ENCODE measurements at regions not wholly inside any gene's neighbourhood (a gene's known extent, or its start where the extent isn't known, plus 50 kb on each side); places are given as distances from the start of the nearest gene placed in this dataset.

DNA sequence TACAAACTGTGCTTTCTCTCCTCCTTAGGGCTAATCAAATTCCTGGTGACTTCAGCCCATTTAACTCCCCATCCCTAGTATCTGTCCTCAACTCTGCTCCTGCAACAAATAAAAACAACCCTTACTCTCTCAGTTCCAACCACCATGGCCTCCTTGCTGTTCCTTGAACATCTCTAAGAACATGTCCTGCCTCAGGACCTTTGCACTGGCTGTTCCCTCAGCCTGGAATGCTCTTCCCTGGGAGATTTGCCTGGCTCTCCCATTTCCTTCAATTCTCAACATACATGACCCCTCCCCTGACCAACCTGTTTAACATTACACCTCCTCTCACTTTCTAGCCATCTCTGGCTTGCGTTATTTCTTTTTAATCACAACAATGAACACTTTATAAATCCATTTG, 170.5 kb downstream of the PTPN11 start:
- H3K79me2 ChIP-seq (ENCODE audit: insufficient read depth, low read length) = no peaks in the 10 kb centered on the region
- no TSS peak for BruUV-seq (replicated peaks)
- DNase-seq (ENCODE audit: low read depth, low spot score) = no peak
- H3K27ac ChIP-seq (ENCODE audit: low read depth, low read length) = no peak overlapping the region
- no peak overlapping the region for H2AFZ ChIP-seq (ENCODE audit: low read depth, low read length, poor library complexity, severe bottlenecking)
- RAD21 ChIA-PET (ENCODE audit: low non-redundant PET in 1 of 2, low total read pairs in 2 of 2, uncharacterized antibody in 2 of 2, unreplicated experiment in 2 of 2) = interaction anchor here in 1 of 2 experiments (0.7 kb wide), 1 partner anchor 235 kb away, joined by 3 read pairs; no protein-coding TSS in a partner anchor
- CTCF ChIA-PET = no interaction called here
- no peaks in the 10 kb centered on the region for H3K9me2 ChIP-seq (ENCODE audit: insufficient read depth)
- 0 out of 4 replicates have a peak, but pooled peaks cover 0 to under 1% of the 10 kb centered on the region in 2 experiments for H3K4me1 ChIP-seq (ENCODE audit: control insufficient read depth in 1 of 2, insufficient read depth in 2 of 2, low read length in 2 of 2)
- no peak overlapping the region for H3K9ac ChIP-seq (ENCODE audit: low read length)
- no peaks in the 10 kb centered on the region for H3K9me3 ChIP-seq (ENCODE audit: control insufficient read depth in 1 of 2, insufficient read depth in 1 of 2, low read depth in 1 of 2, low read length in 2 of 2)
- intact Hi-C loops (cut with micrococcal nuclease) = no loop called here
- peaks cover 9% of the 10 kb centered on the region; the same call in 1 of the 2 replicates for H3K27me3 ChIP-seq (ENCODE audit: insufficient read depth, low read length)
- ATAC-seq = no peak
- H3K4me3 ChIP-seq (replicated peaks in 1 of 2; ENCODE audit: low read depth in 1 of 2, low read length in 2 of 2) = no peak overlapping the region
- no peak for TF ChIP-seq EZH2 (IDR thresholded peaks at IDR 0.05)
- no peaks in the 10 kb centered on the region for H3K36me3 ChIP-seq (ENCODE audit: control insufficient read depth in 1 of 2, insufficient read depth in 2 of 2, low read length in 2 of 2)
- POLR2A ChIA-PET = no interaction called here
- no peak overlapping the region for H3K4me2 ChIP-seq (ENCODE audit: low read length)
- H4K20me1 ChIP-seq (ENCODE audit: insufficient read depth) = no peaks in the 10 kb centered on the region

- H3K9ac ChIP-seq (ENCODE audit: low read length) = no peak overlapping the region
- TF ChIP-seq CTCF (IDR thresholded peaks at IDR 0.05 in 2 of 3, conservative IDR thresholded peaks at IDR 0.05 in 1 of 3; ENCODE audit: borderline replicate concordance in 1 of 3, insufficient read depth in 1 of 3, low read depth in 2 of 3, low read length in 2 of 3) (no peak), TCF7L2 (IDR thresholded peaks at IDR 0.05; ENCODE audit: borderline replicate concordance, extremely low read depth, insufficient read depth, insufficient read length) (no peak), CBX3 (IDR thresholded peaks at IDR 0.05; ENCODE audit: low read depth) (no peak), SRF (IDR thresholded peaks at IDR 0.05; ENCODE audit: low read depth) (no peak), SIN3A (IDR thresholded peaks at IDR 0.05; ENCODE audit: low read depth) (no peak)
- TF ChIP-seq, protein P1, sequence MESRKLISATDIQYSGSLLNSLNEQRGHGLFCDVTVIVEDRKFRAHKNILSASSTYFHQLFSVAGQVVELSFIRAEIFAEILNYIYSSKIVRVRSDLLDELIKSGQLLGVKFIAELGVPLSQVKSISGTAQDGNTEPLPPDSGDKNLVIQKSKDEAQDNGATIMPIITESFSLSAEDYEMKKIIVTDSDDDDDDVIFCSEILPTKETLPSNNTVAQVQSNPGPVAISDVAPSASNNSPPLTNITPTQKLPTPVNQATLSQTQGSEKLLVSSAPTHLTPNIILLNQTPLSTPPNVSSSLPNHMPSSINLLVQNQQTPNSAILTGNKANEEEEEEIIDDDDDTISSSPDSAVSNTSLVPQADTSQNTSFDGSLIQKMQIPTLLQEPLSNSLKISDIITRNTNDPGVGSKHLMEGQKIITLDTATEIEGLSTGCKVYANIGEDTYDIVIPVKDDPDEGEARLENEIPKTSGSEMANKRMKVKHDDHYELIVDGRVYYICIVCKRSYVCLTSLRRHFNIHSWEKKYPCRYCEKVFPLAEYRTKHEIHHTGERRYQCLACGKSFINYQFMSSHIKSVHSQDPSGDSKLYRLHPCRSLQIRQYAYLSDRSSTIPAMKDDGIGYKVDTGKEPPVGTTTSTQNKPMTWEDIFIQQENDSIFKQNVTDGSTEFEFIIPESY (IDR thresholded peaks at IDR 0.05; ENCODE audit: extremely low read depth, insufficient replicate concordance, low read length) = no peak
- ATAC-seq (no peak), DNase-seq (ENCODE audit: low read depth, low spot score) (no peak)
- H3K4me1 ChIP-seq (ENCODE audit: control insufficient read depth in 1 of 2, insufficient read depth in 2 of 2, low read length in 2 of 2) = no peaks in the 10 kb centered on the region
- H3K9me3 ChIP-seq (ENCODE audit: control insufficient read depth in 1 of 2, insufficient read depth in 1 of 2, low read depth in 1 of 2, low read length in 2 of 2) = no peaks in the 10 kb centered on the region
- no peak overlapping the region for H3K4me3 ChIP-seq (replicated peaks in 1 of 2; ENCODE audit: low read depth in 1 of 2, low read length in 2 of 2)
- H2AFZ ChIP-seq (ENCODE audit: low read depth, low read length, poor library complexity, severe bottlenecking) = no peak overlapping the region
- intact Hi-C loops (cut with micrococcal nuclease) = no loop called here
- H3K36me3 ChIP-seq (ENCODE audit: control insufficient read depth in 1 of 2, insufficient read depth in 2 of 2, low read length in 2 of 2) = no peaks in the 10 kb centered on the region
- H3K9me2 ChIP-seq (ENCODE audit: insufficient read depth) = no peaks in the 10 kb centered on the region
- H3K27ac ChIP-seq (ENCODE audit: low read depth, low read length) = no peak overlapping the region
- no peaks in the 10 kb centered on the region for H4K20me1 ChIP-seq (ENCODE audit: insufficient read depth)
- CTCF ChIA-PET = no interaction called here
- peaks cover 11% of the 10 kb centered on the region for H3K27me3 ChIP-seq (ENCODE audit: insufficient read depth, low read length)
- no peaks in the 10 kb centered on the region for H3K79me2 ChIP-seq (ENCODE audit: insufficient read depth, low read length)
- H3K4me2 ChIP-seq (ENCODE audit: low read length) = no peak overlapping the region
- RAD21 ChIA-PET (ENCODE audit: low non-redundant PET in 1 of 2, low total read pairs in 2 of 2, uncharacterized antibody in 2 of 2, unreplicated experiment in 2 of 2) = no interaction called here
- BruUV-seq (replicated peaks) = no TSS peak
- POLR2A ChIA-PET = no interaction called here
Observed at GRCh38 chr12:112590281-112590680, 171.5 kb downstream of the PTPN11 start.
